ENCODE measurements at regions not wholly inside any gene's neighbourhood (a gene's known extent, or its start where the extent isn't known, plus 50 kb on each side); places are given as distances from the start of the nearest gene placed in this dataset.
A peak's percentile ranks its signal among the peaks of the same experiment; 100 is the strongest.

- Histone ChIP-seq H3K9me3 (ENCODE audit: insufficient read depth, low read length) (no peaks in the 10 kb centered on the region; the same call in 1 of the 2 replicates), H3K9ac (ENCODE audit: insufficient read length, low read depth) (no peak overlapping the region), H3K4me1 (ENCODE audit: insufficient read depth, insufficient read length) (no peaks in the 10 kb centered on the region), H3K36me3 (ENCODE audit: insufficient read depth, insufficient read length, low read length) (no peaks in the 10 kb centered on the region), H3K4me3 (ENCODE audit: insufficient read length, low read depth) (no peak overlapping the region), H3K27me3 (ENCODE audit: insufficient read depth, insufficient read length) (no peaks in the 10 kb centered on the region)
- DNase-seq (ENCODE audit: low read depth, low spot score): no peak
- TF ChIP-seq ZNF274 (IDR thresholded peaks at IDR 0.05; ENCODE audit: low read depth, low read length) (no peak), SUZ12 (IDR thresholded peaks at IDR 0.05; ENCODE audit: extremely low read depth, insufficient read depth, insufficient read length) (no peak), YY1 (IDR thresholded peaks at IDR 0.05; ENCODE audit: insufficient read depth, insufficient read length) (no peak)
These were observed 266.8 kb downstream of the NEDD1 start for GRCh38 chr12:97173688-97174410.

- no peaks in the 10 kb centered on the region for H3K27me3 ChIP-seq (ENCODE audit: insufficient read depth, insufficient read length)
- H3K9me3 ChIP-seq (ENCODE audit: insufficient read depth, low read length): peaks cover 18% of the 10 kb centered on the region; the same call in 1 of the 2 replicates
- TF ChIP-seq YY1 (IDR thresholded peaks at IDR 0.05; ENCODE audit: insufficient read depth, insufficient read length): no peak
- no peak for TF ChIP-seq ZNF274 (IDR thresholded peaks at IDR 0.05; ENCODE audit: low read depth, low read length)
- no peak for TF ChIP-seq SUZ12 (IDR thresholded peaks at IDR 0.05; ENCODE audit: extremely low read depth, insufficient read depth, insufficient read length)
- H3K4me3 ChIP-seq (ENCODE audit: insufficient read length, low read depth): no peak overlapping the region
- H3K9ac ChIP-seq (ENCODE audit: insufficient read length, low read depth): no peak overlapping the region
- no peak for DNase-seq (ENCODE audit: low read depth, low spot score)
- no peaks in the 10 kb centered on the region for H3K36me3 ChIP-seq (ENCODE audit: insufficient read depth, insufficient read length, low read length)
- H3K4me1 ChIP-seq (ENCODE audit: insufficient read depth, insufficient read length): no peaks in the 10 kb centered on the region
These were observed 270.4 kb downstream of the NEDD1 start for GRCh38 chr12:97177481-97177880.

- Histone ChIP-seq H3K27me3 (ENCODE audit: insufficient read depth, insufficient read length) (no peaks in the 10 kb centered on the region), H3K9ac (ENCODE audit: insufficient read length, low read depth) (no peak overlapping the region), H3K4me1 (ENCODE audit: insufficient read depth, insufficient read length) (no peaks in the 10 kb centered on the region), H3K9me3 (ENCODE audit: insufficient read depth, low read length) (peaks cover 28% of the 10 kb centered on the region; the same call in 1 of the 2 replicates), H3K36me3 (ENCODE audit: insufficient read depth, insufficient read length, low read length) (no peaks in the 10 kb centered on the region), H3K4me3 (ENCODE audit: insufficient read length, low read depth) (no peak overlapping the region)
- no peak for DNase-seq (ENCODE audit: low read depth, low spot score)
- TF ChIP-seq SUZ12 (IDR thresholded peaks at IDR 0.05; ENCODE audit: extremely low read depth, insufficient read depth, insufficient read length): no peak
- TF ChIP-seq ZNF274 (IDR thresholded peaks at IDR 0.05; ENCODE audit: low read depth, low read length): no peak
- TF ChIP-seq YY1 (IDR thresholded peaks at IDR 0.05; ENCODE audit: insufficient read depth, insufficient read length): no peak
These were observed 274.7 kb downstream of the NEDD1 start for GRCh38 chr12:97181571-97182265.

- TF ChIP-seq ZNF274 (IDR thresholded peaks at IDR 0.05; ENCODE audit: low read depth, low read length): no peak
- no peak for TF ChIP-seq YY1 (IDR thresholded peaks at IDR 0.05; ENCODE audit: insufficient read depth, insufficient read length)
- no peak for TF ChIP-seq SUZ12 (IDR thresholded peaks at IDR 0.05; ENCODE audit: extremely low read depth, insufficient read depth, insufficient read length)
- peak; percentile 25 for DNase-seq (ENCODE audit: low read depth, low spot score)
- no peak overlapping the region for H3K4me3 ChIP-seq (ENCODE audit: insufficient read length, low read depth)
- no peak overlapping the region for H3K9ac ChIP-seq (ENCODE audit: insufficient read length, low read depth)
- no peaks in the 10 kb centered on the region for H3K36me3 ChIP-seq (ENCODE audit: insufficient read depth, insufficient read length, low read length)
- no peaks in the 10 kb centered on the region for H3K27me3 ChIP-seq (ENCODE audit: insufficient read depth, insufficient read length)
- peaks cover 31% of the 10 kb centered on the region; the same call in 1 of the 2 replicates for H3K9me3 ChIP-seq (ENCODE audit: insufficient read depth, low read length)
- no peaks in the 10 kb centered on the region for H3K4me1 ChIP-seq (ENCODE audit: insufficient read depth, insufficient read length)
These were observed 275.7 kb downstream of the NEDD1 start for GRCh38 chr12:97182769-97183168.

GRCh38 chr12:97184127-97184773 is 277.2 kb downstream of the NEDD1 start:
- Histone ChIP-seq H3K4me3 (ENCODE audit: insufficient read length, low read depth) (no peak overlapping the region), H3K9me3 (ENCODE audit: insufficient read depth, low read length) (peaks cover 31% of the 10 kb centered on the region; the same call in 1 of the 2 replicates), H3K36me3 (ENCODE audit: insufficient read depth, insufficient read length, low read length) (no peaks in the 10 kb centered on the region), H3K9ac (ENCODE audit: insufficient read length, low read depth) (no peak overlapping the region), H3K27me3 (ENCODE audit: insufficient read depth, insufficient read length) (no peaks in the 10 kb centered on the region), H3K4me1 (ENCODE audit: insufficient read depth, insufficient read length) (no peaks in the 10 kb centered on the region)
- no peak for TF ChIP-seq SUZ12 (IDR thresholded peaks at IDR 0.05; ENCODE audit: extremely low read depth, insufficient read depth, insufficient read length)
- no peak for TF ChIP-seq ZNF274 (IDR thresholded peaks at IDR 0.05; ENCODE audit: low read depth, low read length)
- TF ChIP-seq YY1 (IDR thresholded peaks at IDR 0.05; ENCODE audit: insufficient read depth, insufficient read length): no peak
- no peak for DNase-seq (ENCODE audit: low read depth, low spot score)

- DNase-seq (ENCODE audit: low read depth, low spot score): no peak
- H3K27me3 ChIP-seq (ENCODE audit: insufficient read depth, insufficient read length): no peaks in the 10 kb centered on the region
- no peak overlapping the region for H3K9ac ChIP-seq (ENCODE audit: insufficient read length, low read depth)
- H3K4me3 ChIP-seq (ENCODE audit: insufficient read length, low read depth): no peak overlapping the region
- H3K36me3 ChIP-seq (ENCODE audit: insufficient read depth, insufficient read length, low read length): no peaks in the 10 kb centered on the region
- no peaks in the 10 kb centered on the region for H3K4me1 ChIP-seq (ENCODE audit: insufficient read depth, insufficient read length)
- TF ChIP-seq SUZ12 (IDR thresholded peaks at IDR 0.05; ENCODE audit: extremely low read depth, insufficient read depth, insufficient read length): no peak
- no peak for TF ChIP-seq YY1 (IDR thresholded peaks at IDR 0.05; ENCODE audit: insufficient read depth, insufficient read length)
- TF ChIP-seq ZNF274 (IDR thresholded peaks at IDR 0.05; ENCODE audit: low read depth, low read length): no peak
- peaks cover 31% of the 10 kb centered on the region for H3K9me3 ChIP-seq (ENCODE audit: insufficient read depth, low read length)
These were observed 277.0 kb upstream of the RMST start for GRCh38 chr12:97185567-97185966.

- Histone ChIP-seq H3K9me3 (ENCODE audit: insufficient read depth, low read length) (peaks cover 58% of the 10 kb centered on the region), H3K4me1 (ENCODE audit: insufficient read depth, insufficient read length) (no peaks in the 10 kb centered on the region), H3K4me3 (ENCODE audit: insufficient read length, low read depth) (no peak overlapping the region), H3K9ac (ENCODE audit: insufficient read length, low read depth) (no peak overlapping the region), H3K36me3 (ENCODE audit: insufficient read depth, insufficient read length, low read length) (no peaks in the 10 kb centered on the region), H3K27me3 (ENCODE audit: insufficient read depth, insufficient read length) (no peaks in the 10 kb centered on the region)
- DNase-seq (ENCODE audit: low read depth, low spot score): no peak
- TF ChIP-seq ZNF274 (IDR thresholded peaks at IDR 0.05; ENCODE audit: low read depth, low read length) (no peak), SUZ12 (IDR thresholded peaks at IDR 0.05; ENCODE audit: extremely low read depth, insufficient read depth, insufficient read length) (no peak), YY1 (IDR thresholded peaks at IDR 0.05; ENCODE audit: insufficient read depth, insufficient read length) (no peak)
These were observed 268.1 kb upstream of the RMST start for GRCh38 chr12:97194546-97194945.
